Activated CD8-positive, alpha-beta T cell treated with anti-CD3 and anti-CD28 coated beads for 36 hours (primary cell): ENCODE measurements at regions not wholly inside any gene's neighbourhood (a gene's known extent, or its start where the extent isn't known, plus 50 kb on each side); places are given as distances from the start of the nearest gene placed in this dataset.

Experiments
- ATAC-seq: fragments of 200-7000 bp; cut with Tn5 transposase; one replicate; pipeline ENCODE4 v1.10.0; 2021; ENCODE audit warnings: mild to moderate bottlenecking, moderate library complexity
- CTCF ChIA-PET: fragments of 350-600 bp; sonication (Branson Sonifier 250); formaldehyde crosslinking; loops from one replicate; lab custom pipeline; 2021; ENCODE audit warnings: antibody characterized with exemption; lab: Charles Lee
- POLR2A ChIA-PET: fragments of 350-600 bp; sonication (Branson Sonifier 250); formaldehyde crosslinking; loops from one replicate; lab custom pipeline; 2021; ENCODE audit warnings: antibody characterized with exemption; lab: Charles Lee
- DNase-seq: peaks from one replicate; pipeline ENCODE4 v3.0.0-alpha.2; 2020
- H3K27ac Mint-ChIP-seq: one replicate; pipeline ENCODE4 v1.8.0; 2021; ENCODE audit warnings: mild to moderate bottlenecking, mixed read lengths
- H3K27me3 Mint-ChIP-seq: one replicate; pipeline ENCODE4 v1.8.0; 2021; ENCODE audit warnings: mixed read lengths
- H3K36me3 Mint-ChIP-seq: one replicate; pipeline ENCODE4 v1.8.0; 2021; ENCODE audit warnings: low read depth, mixed read lengths
- H3K4me1 Mint-ChIP-seq: one replicate; pipeline ENCODE4 v1.8.0; 2021; ENCODE audit warnings: low read depth, mixed read lengths
- H3K4me3 Mint-ChIP-seq: one replicate; pipeline ENCODE4 v1.8.0; 2021; ENCODE audit warnings: mild to moderate bottlenecking, moderate library complexity, mixed read lengths
- H3K9me3 Mint-ChIP-seq: one replicate; pipeline ENCODE4 v1.8.0; 2021; ENCODE audit warnings: mixed read lengths
- intact Hi-C: fragments of 100-400 bp; cut with micrococcal nuclease; formaldehyde crosslinking; loops from one replicate; pipeline ENCODE4 v1.10.0; 2022
- TF ChIP-seq, protein P1 (sequence below): fragments of 200-600 bp; IDR thresholded peaks from one replicate; pipeline ENCODE4 v1.8.0; 2022; ENCODE audit warnings: antibody characterized with exemption, mild to moderate bottlenecking

DNA sequence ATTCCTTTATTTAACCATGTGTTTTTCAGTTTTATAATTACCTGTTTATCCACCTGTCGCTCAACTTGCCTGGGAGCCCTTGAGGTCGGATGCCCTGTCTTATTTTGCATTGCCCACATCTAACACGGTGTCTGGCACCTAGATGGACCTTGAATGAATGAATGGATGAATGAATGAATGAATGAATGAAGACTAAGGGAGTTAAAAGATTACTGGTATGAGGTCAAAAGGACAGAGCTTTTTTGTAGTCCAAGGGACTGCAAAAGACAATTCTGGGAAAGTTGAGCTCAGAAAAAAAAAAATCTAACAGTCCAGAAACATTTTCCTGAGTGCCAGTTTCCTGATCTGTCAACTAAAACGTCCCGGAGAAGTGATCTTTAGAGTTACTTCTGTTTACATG, 244.6 kb upstream of the MYOCD start:
- POLR2A ChIA-PET: no interaction called here
- no peaks in the 10 kb centered on the region for H3K4me1 Mint-ChIP-seq

DNA sequence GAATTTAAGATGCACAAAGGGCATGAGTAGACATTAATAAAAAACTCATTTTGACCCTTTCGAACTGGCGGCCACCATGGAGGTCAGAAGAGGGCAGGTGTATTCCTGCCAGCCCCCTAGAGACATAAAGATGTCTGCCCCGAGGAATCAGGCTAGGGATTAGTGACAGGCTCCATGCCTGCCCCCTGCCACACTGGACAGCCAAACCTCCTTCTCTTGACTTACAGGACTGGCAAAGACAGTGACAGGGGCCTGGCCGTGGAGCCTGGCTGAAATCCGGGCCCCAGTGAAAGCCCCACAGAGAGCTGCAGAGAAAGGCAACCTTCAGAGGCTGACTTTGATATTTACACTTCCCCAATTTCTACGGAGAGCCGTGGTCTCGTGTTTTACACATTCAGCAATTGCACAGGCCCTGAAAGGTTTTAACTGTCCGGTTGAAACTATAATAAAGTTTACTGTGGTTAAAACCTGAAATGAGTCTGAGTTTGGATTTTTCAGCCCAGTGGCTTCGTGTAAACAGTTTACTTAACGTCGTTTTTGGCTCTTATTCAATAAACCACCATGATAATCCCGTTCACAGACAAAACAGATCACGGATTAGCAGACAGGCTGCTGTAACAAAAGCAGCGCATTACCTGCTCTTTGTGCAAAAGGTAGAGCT, 243.9 kb upstream of the MYOCD start:
- H3K36me3 Mint-ChIP-seq: no peaks in the 10 kb centered on the region
- H3K27ac Mint-ChIP-seq: no peak overlapping the region
- CTCF ChIA-PET: no interaction called here
- H3K4me1 Mint-ChIP-seq: no peaks in the 10 kb centered on the region
- intact Hi-C loops: loop anchor here (10.0 kb wide), 1 partner anchor 57 kb away; no protein-coding TSS in a partner anchor
- POLR2A ChIA-PET: no interaction called here
- ATAC-seq (no peak), DNase-seq (no peak)
- no peaks in the 10 kb centered on the region for H3K27me3 Mint-ChIP-seq
- no peak overlapping the region for H3K4me3 Mint-ChIP-seq
- peaks cover 19% of the 10 kb centered on the region for H3K9me3 Mint-ChIP-seq
- TF ChIP-seq, protein P1, sequence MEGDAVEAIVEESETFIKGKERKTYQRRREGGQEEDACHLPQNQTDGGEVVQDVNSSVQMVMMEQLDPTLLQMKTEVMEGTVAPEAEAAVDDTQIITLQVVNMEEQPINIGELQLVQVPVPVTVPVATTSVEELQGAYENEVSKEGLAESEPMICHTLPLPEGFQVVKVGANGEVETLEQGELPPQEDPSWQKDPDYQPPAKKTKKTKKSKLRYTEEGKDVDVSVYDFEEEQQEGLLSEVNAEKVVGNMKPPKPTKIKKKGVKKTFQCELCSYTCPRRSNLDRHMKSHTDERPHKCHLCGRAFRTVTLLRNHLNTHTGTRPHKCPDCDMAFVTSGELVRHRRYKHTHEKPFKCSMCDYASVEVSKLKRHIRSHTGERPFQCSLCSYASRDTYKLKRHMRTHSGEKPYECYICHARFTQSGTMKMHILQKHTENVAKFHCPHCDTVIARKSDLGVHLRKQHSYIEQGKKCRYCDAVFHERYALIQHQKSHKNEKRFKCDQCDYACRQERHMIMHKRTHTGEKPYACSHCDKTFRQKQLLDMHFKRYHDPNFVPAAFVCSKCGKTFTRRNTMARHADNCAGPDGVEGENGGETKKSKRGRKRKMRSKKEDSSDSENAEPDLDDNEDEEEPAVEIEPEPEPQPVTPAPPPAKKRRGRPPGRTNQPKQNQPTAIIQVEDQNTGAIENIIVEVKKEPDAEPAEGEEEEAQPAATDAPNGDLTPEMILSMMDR: no peak

More for the DNA sequence above, 244.6 kb upstream of the MYOCD start:
- Mint-ChIP-seq H3K27ac (no peak overlapping the region), H3K4me3 (no peak overlapping the region), H3K36me3 (no peaks in the 10 kb centered on the region), H3K27me3 (no peaks in the 10 kb centered on the region), H3K9me3 (peaks cover 19% of the 10 kb centered on the region)
- intact Hi-C loops: loop anchor here (10.0 kb wide), 1 partner anchor 56 kb away; no protein-coding TSS in a partner anchor
- TF ChIP-seq, protein P1: no peak
- DNase-seq (no peak), ATAC-seq (no peak)
- CTCF ChIA-PET: no interaction called here

DNA sequence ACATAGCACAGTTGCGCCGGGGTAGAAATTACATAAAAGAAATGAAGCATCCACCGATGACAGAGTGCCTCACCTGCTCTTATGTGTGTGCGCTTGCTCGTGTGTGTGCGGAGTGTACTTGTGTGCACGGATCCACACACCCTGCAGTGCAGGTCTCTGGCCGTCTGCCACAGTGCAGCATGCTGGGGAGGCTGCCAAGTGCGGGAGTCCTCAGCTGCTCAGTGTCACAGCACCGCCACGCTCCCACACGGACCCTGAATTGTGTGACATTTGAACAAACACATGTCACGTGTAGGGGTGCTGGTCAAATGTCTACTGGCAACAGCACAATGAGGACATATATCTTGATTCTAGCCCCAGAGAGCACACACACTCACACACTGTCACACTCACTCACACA, 243.0 kb upstream of the MYOCD start:
- Mint-ChIP-seq H3K4me1 (no peaks in the 10 kb centered on the region), H3K9me3 (peaks cover 16% of the 10 kb centered on the region), H3K36me3 (no peaks in the 10 kb centered on the region), H3K27me3 (no peaks in the 10 kb centered on the region), H3K4me3 (no peak overlapping the region), H3K27ac (no peak overlapping the region)
- CTCF ChIA-PET: no interaction called here
- TF ChIP-seq, protein P1: no peak
- no peak for ATAC-seq
- DNase-seq: no peak
- POLR2A ChIA-PET: no interaction called here
- intact Hi-C loops: loop anchor here (10.0 kb wide), 1 partner anchor 58 kb away; no protein-coding TSS in a partner anchor

DNA sequence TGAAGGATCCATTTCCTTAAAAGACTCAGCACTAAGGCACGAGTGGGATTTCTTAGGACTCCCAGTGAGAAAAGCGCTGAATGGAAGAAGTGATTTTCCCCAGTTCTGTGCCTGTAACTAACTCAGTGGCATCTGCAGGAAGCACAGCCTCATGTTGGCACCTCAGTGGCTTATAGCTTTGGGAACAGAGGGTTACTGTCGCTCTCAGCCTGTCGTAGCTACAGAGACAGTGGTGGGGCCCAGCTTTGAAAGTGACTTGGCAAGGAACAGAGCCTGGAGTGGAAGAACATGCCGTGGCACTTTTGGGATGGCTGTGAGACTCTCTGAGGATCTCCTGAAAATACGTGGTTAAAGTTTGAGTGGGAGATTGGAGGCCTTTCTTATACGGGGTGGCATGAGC, 242.4 kb upstream of the MYOCD start:
- CTCF ChIA-PET: no interaction called here
- TF ChIP-seq, protein P1: no peak
- ATAC-seq (no peak), DNase-seq (no peak)
- H3K27me3 Mint-ChIP-seq: no peaks in the 10 kb centered on the region
- intact Hi-C loops: loop anchor here (10.0 kb wide), 1 partner anchor 59 kb away; no protein-coding TSS in a partner anchor
- peaks cover 16% of the 10 kb centered on the region for H3K9me3 Mint-ChIP-seq
- H3K4me3 Mint-ChIP-seq: no peak overlapping the region
- H3K36me3 Mint-ChIP-seq: no peaks in the 10 kb centered on the region
- H3K27ac Mint-ChIP-seq: no peak overlapping the region
- no peaks in the 10 kb centered on the region for H3K4me1 Mint-ChIP-seq
- POLR2A ChIA-PET: no interaction called here

DNA sequence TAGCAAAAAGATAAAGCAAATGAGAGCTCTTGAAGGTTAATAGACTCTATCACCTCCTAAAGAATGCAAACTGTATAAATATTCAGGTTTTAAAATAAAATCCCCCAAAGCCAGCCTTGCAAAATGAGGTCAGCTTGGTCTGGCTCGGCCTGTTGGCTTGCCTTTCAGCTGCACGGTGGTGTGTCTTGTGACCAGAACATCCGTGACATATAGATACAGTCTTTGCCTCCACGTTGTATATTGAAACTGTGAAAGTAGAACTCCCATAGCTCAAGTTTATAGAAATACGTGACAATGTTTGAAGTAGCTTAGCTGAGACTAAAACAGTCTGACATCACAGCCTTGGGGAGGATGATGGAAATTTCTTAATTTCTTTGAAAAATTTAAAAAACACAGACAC, 236.6 kb upstream of the MYOCD start:
- no peak for DNase-seq
- H3K4me1 Mint-ChIP-seq: no peaks in the 10 kb centered on the region
- POLR2A ChIA-PET: no interaction called here
- no peak overlapping the region for H3K27ac Mint-ChIP-seq
- intact Hi-C loops: loop anchor here (10.0 kb wide), 1 partner anchor 64 kb away; no protein-coding TSS in a partner anchor
- CTCF ChIA-PET: no interaction called here
- peaks cover 10% of the 10 kb centered on the region for H3K9me3 Mint-ChIP-seq
- H3K4me3 Mint-ChIP-seq: no peak overlapping the region
- H3K36me3 Mint-ChIP-seq: no peaks in the 10 kb centered on the region
- no peak for ATAC-seq
- peaks cover 2% of the 10 kb centered on the region for H3K27me3 Mint-ChIP-seq
- TF ChIP-seq, protein P1: no peak
